OCI-LY3 (cell line): ENCODE measurements at regions not wholly inside any gene's neighbourhood (a gene's known extent, or its start where the extent isn't known, plus 50 kb on each side); places are given as distances from the start of the nearest gene placed in this dataset.

ENCODE experiments used
- H2AFZ ChIP-seq: fragments of 200-600, 300-600 bp; shearing (Covaris generic); 2 replicates; pipeline ENCODE4 v1.6.0; 2014; ENCODE audit warnings: antibody characterized with exemption, low read depth, low read length
- H3K27ac ChIP-seq: fragments of 200-600, 300-600 bp; sonication (generic); 2 replicates; pipeline ENCODE4 v1.5.1; 2014; ENCODE audit warnings: mild to moderate bottlenecking, low read length, moderate library complexity, mixed read lengths
- H3K27me3 ChIP-seq: fragments of 200-600, 300-600 bp; sonication (generic); 2 replicates; pipeline ENCODE4 v1.6.1; 2014; ENCODE audit warnings: low read depth, low read length, mixed read lengths
- H3K36me3 ChIP-seq: fragments of 200-600, 300-600 bp; sonication (generic); replicated peaks from 2 replicates; pipeline ENCODE3; 2014; ENCODE audit warnings: low read depth, low read length, mixed read lengths
- H3K4me1 ChIP-seq: fragments of 300-600, 200-600 bp; sonication (generic); 2 replicates; pipeline ENCODE4 v1.6.1; 2014; ENCODE audit warnings: low read length, mixed read lengths
- H3K4me2 ChIP-seq: fragments of 200-600, 300-600 bp; sonication (generic); 2 replicates; pipeline ENCODE4 v1.6.1; 2014; ENCODE audit warnings: low read length, mixed read lengths
- H3K4me3 ChIP-seq: fragments of 300-600, 200-600 bp; sonication (generic); 2 replicates; pipeline ENCODE4 v1.5.1; 2014; ENCODE audit warnings: antibody characterized with exemption, mild to moderate bottlenecking, low read length, moderate library complexity
- H3K79me2 ChIP-seq: fragments of 300-600, 200-600 bp; shearing (Covaris generic); 2 replicates; pipeline ENCODE4 v1.6.1; 2014; ENCODE audit warnings: mild to moderate bottlenecking, low read length, mixed read lengths
- H3K9ac ChIP-seq: fragments of 300-600, 200-600 bp; shearing (Covaris generic); 2 replicates; pipeline ENCODE4 v1.6.0; 2014; ENCODE audit warnings: mild to moderate bottlenecking, low read length, moderate library complexity
- H3K9me3 ChIP-seq: fragments of 200-600, 300-600 bp; shearing (Covaris generic); 2 replicates; pipeline ENCODE4 v1.6.1; 2014; ENCODE audit warnings: low read length, mixed read lengths; ENCODE audit not compliant: insufficient read depth
- H4K20me1 ChIP-seq: fragments of 200-600, 300-600 bp; sonication (generic); 2 replicates; pipeline ENCODE4 v1.6.1; 2016; ENCODE audit warnings: low read length, mixed read lengths; ENCODE audit not compliant: insufficient read depth
- CTCF ChIP-seq: fragments of 200-600, 300-600 bp; sonication (generic); IDR thresholded peaks from 2 replicates; pipeline ENCODE4 v1.5.1; 2014; ENCODE audit warnings: antibody characterized with exemption, low read length, low read depth
- EZH2phosphoT487 ChIP-seq: fragments of 200-600 bp; shearing (Covaris generic); IDR thresholded peaks from 2 replicates; pipeline ENCODE4 v1.6.1; 2018; ENCODE audit warnings: antibody characterized with exemption, mixed run types, low read depth

GRCh38 chr12:127595506-127595905 lies 671.5 kb upstream of the TMEM132C start:
- Histone ChIP-seq H3K79me2 (no peaks in the 10 kb centered on the region), H2AFZ (no peak overlapping the region), H3K36me3 (no peaks in the 10 kb centered on the region), H3K4me1 (peaks cover 27% of the 10 kb centered on the region), H3K27ac (no peak overlapping the region), H3K9me3 (no peaks in the 10 kb centered on the region), H3K27me3 (peaks cover 9% of the 10 kb centered on the region), H3K4me2 (no peak overlapping the region), H3K9ac (no peak overlapping the region), H4K20me1 (no peaks in the 10 kb centered on the region), H3K4me3 (no peak overlapping the region)
- no peak for TF ChIP-seq EZH2phosphoT487
- TF ChIP-seq CTCF = no peak

GRCh38 chr12:127596891-127597290 lies 670.1 kb upstream of the TMEM132C start:
- no peaks in the 10 kb centered on the region for H3K79me2 ChIP-seq
- H4K20me1 ChIP-seq = no peaks in the 10 kb centered on the region
- H2AFZ ChIP-seq = no peak overlapping the region
- no peak overlapping the region for H3K9ac ChIP-seq
- H3K27me3 ChIP-seq = no peaks in the 10 kb centered on the region
- peaks cover 24% of the 10 kb centered on the region for H3K4me1 ChIP-seq
- H3K4me2 ChIP-seq = no peak overlapping the region
- no peak overlapping the region for H3K4me3 ChIP-seq
- no peaks in the 10 kb centered on the region for H3K36me3 ChIP-seq
- TF ChIP-seq EZH2phosphoT487 (no peak), CTCF (no peak)
- H3K27ac ChIP-seq = no peak overlapping the region
- no peaks in the 10 kb centered on the region for H3K9me3 ChIP-seq

- Histone ChIP-seq H3K9me3 (no peaks in the 10 kb centered on the region), H3K4me2 (no peak overlapping the region), H3K27me3 (no peaks in the 10 kb centered on the region), H3K4me3 (no peak overlapping the region), H3K4me1 (peaks cover 4% of the 10 kb centered on the region), H3K79me2 (no peaks in the 10 kb centered on the region), H3K9ac (no peak overlapping the region), H3K27ac (no peak overlapping the region), H3K36me3 (no peaks in the 10 kb centered on the region), H4K20me1 (no peaks in the 10 kb centered on the region), H2AFZ (no peak overlapping the region)
- no peak for TF ChIP-seq CTCF
- no peak for TF ChIP-seq EZH2phosphoT487
These were observed 667.5 kb upstream of the TMEM132C start for GRCh38 chr12:127599436-127599835.

GRCh38 chr12:127600211-127600610 lies 666.8 kb upstream of the TMEM132C start:
- H3K4me2 ChIP-seq = no peak overlapping the region
- no peaks in the 10 kb centered on the region for H3K9me3 ChIP-seq
- H3K4me1 ChIP-seq = no peaks in the 10 kb centered on the region
- no peaks in the 10 kb centered on the region for H3K27me3 ChIP-seq
- H3K9ac ChIP-seq = no peak overlapping the region
- no peak overlapping the region for H3K4me3 ChIP-seq
- H3K79me2 ChIP-seq = no peaks in the 10 kb centered on the region
- H3K36me3 ChIP-seq = no peaks in the 10 kb centered on the region
- no peak overlapping the region for H3K27ac ChIP-seq
- H4K20me1 ChIP-seq = no peaks in the 10 kb centered on the region
- TF ChIP-seq CTCF (no peak), EZH2phosphoT487 (no peak)
- H2AFZ ChIP-seq = no peak overlapping the region
